Suprapubic skin (tissue), 4 donors: ENCODE measurements at regions not wholly inside any gene's neighbourhood (a gene's known extent, or its start where the extent isn't known, plus 50 kb on each side); places are given as distances from the start of the nearest gene placed in this dataset.

Experiments used
- EP300 ChIP-seq: sonication (generic); formaldehyde crosslinking; IDR thresholded peaks from one replicate; pipeline ENCODE4 v1.6.1; 2017; ENCODE audit warnings: antibody characterized with exemption
- POLR2AphosphoS5 ChIP-seq, 3 donors: sonication (generic); formaldehyde crosslinking; IDR thresholded peaks; one replicate each; pipeline ENCODE4 v1.6.1; 2017; ENCODE audit warnings: antibody characterized with exemption in 3 of 3
- TF ChIP-seq, protein P1 (sequence below), 2 donors: fragments of 200-600 bp in 1 of 2; fragments of 450-650 bp in 1 of 2; sonication (generic) in 1 of 2; IDR thresholded peaks; one replicate each; pipeline ENCODE4 v1.5.1; 2016 to 2019; ENCODE audit warnings: antibody characterized with exemption in 2 of 2, mild to moderate bottlenecking in 1 of 2, moderate library complexity in 1 of 2

DNA sequence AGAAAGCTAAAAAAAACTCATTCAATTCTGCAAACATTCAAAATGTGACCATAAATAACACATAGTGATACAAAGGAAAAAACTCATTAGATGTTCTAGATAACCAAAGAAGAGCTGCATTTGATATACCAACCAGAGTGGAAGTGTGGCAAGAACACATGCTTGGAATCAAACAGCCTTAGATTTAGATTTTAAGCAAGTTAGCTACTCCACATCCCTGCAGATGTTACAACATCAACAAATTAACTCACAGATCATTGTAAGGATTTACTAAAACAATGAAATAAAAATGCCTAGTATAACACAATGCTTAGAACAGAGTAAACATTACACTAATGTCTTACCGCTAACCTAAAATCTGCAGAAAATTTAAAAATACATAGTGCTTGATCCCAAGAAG is 114.0 kb upstream of the AKIP1 start:
- TF ChIP-seq, protein P1, sequence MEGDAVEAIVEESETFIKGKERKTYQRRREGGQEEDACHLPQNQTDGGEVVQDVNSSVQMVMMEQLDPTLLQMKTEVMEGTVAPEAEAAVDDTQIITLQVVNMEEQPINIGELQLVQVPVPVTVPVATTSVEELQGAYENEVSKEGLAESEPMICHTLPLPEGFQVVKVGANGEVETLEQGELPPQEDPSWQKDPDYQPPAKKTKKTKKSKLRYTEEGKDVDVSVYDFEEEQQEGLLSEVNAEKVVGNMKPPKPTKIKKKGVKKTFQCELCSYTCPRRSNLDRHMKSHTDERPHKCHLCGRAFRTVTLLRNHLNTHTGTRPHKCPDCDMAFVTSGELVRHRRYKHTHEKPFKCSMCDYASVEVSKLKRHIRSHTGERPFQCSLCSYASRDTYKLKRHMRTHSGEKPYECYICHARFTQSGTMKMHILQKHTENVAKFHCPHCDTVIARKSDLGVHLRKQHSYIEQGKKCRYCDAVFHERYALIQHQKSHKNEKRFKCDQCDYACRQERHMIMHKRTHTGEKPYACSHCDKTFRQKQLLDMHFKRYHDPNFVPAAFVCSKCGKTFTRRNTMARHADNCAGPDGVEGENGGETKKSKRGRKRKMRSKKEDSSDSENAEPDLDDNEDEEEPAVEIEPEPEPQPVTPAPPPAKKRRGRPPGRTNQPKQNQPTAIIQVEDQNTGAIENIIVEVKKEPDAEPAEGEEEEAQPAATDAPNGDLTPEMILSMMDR (IDR thresholded peaks at IDR 0.05), result no peak
- TF ChIP-seq POLR2AphosphoS5 (IDR thresholded peaks at IDR 0.05) (no peak), EP300 (no peak)
